Activated B cell treated with CpG ODN at 0.5 μM for 24 hours (primary cell): ENCODE measurements at regions not wholly inside any gene's neighbourhood (a gene's known extent, or its start where the extent isn't known, plus 50 kb on each side); places are given as distances from the start of the nearest gene placed in this dataset.

ENCODE experiments used
- ATAC-seq: fragments of 200-7000 bp; cut with Tn5 transposase; one replicate; pipeline ENCODE4 v1.10.0; 2021; ENCODE audit warnings: low read depth, mild to moderate bottlenecking, moderate library complexity
- CTCF ChIA-PET: fragments of 350-600 bp; sonication (Branson Sonifier 250); formaldehyde crosslinking; loops from one replicate; lab custom pipeline; 2021; ENCODE audit warnings: antibody characterized with exemption; lab: Charles Lee
- POLR2A ChIA-PET: fragments of 350-600 bp; sonication (Branson Sonifier 250); formaldehyde crosslinking; loops from one replicate; lab custom pipeline; 2021; ENCODE audit warnings: antibody characterized with exemption; lab: Charles Lee
- DNase-seq: peaks from one replicate; pipeline ENCODE4 v3.0.0; 2022
- H3K27ac Mint-ChIP-seq: one replicate; pipeline ENCODE4 v1.8.0; 2020; ENCODE audit warnings: mixed read lengths
- H3K27me3 Mint-ChIP-seq: one replicate; pipeline ENCODE4 v1.8.0; 2021; ENCODE audit warnings: mixed read lengths
- H3K36me3 Mint-ChIP-seq: one replicate; pipeline ENCODE4 v1.8.0; 2021; ENCODE audit warnings: low read depth, mixed read lengths
- H3K4me1 Mint-ChIP-seq: one replicate; pipeline ENCODE4 v1.8.0; 2021; ENCODE audit warnings: mixed read lengths
- H3K4me3 Mint-ChIP-seq: one replicate; pipeline ENCODE4 v1.8.0; 2020; ENCODE audit warnings: mild to moderate bottlenecking, mixed read lengths
- H3K9me3 Mint-ChIP-seq: one replicate; pipeline ENCODE4 v1.8.0; 2020; ENCODE audit warnings: mixed read lengths
- intact Hi-C: fragments of 100-400 bp; cut with micrococcal nuclease; formaldehyde crosslinking; loops from one replicate; pipeline ENCODE4 v1.15.1; 2024
- TF ChIP-seq, protein P1 (sequence below): fragments of 200-600 bp; IDR thresholded peaks from one replicate; pipeline ENCODE4 v1.8.0; 2022; ENCODE audit warnings: antibody characterized with exemption, mild to moderate bottlenecking

GRCh38 chr7:130975731-130976130 lies 241.7 kb upstream of the KLF14 start:
- TF ChIP-seq, protein P1, sequence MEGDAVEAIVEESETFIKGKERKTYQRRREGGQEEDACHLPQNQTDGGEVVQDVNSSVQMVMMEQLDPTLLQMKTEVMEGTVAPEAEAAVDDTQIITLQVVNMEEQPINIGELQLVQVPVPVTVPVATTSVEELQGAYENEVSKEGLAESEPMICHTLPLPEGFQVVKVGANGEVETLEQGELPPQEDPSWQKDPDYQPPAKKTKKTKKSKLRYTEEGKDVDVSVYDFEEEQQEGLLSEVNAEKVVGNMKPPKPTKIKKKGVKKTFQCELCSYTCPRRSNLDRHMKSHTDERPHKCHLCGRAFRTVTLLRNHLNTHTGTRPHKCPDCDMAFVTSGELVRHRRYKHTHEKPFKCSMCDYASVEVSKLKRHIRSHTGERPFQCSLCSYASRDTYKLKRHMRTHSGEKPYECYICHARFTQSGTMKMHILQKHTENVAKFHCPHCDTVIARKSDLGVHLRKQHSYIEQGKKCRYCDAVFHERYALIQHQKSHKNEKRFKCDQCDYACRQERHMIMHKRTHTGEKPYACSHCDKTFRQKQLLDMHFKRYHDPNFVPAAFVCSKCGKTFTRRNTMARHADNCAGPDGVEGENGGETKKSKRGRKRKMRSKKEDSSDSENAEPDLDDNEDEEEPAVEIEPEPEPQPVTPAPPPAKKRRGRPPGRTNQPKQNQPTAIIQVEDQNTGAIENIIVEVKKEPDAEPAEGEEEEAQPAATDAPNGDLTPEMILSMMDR = no peak
- ATAC-seq (no peak), DNase-seq (no peak)
- no peaks in the 10 kb centered on the region for H3K27me3 Mint-ChIP-seq
- intact Hi-C loops = no loop called here
- peak overlapping the region; percentile 62 for H3K27ac Mint-ChIP-seq
- ChIA-PET POLR2A (interaction anchor here (0.8 kb wide), 1 partner anchor 13 kb away, joined by 3 read pairs; no protein-coding TSS in a partner anchor), CTCF (interaction anchor here (0.7 to 1.1 kb wide), 3 partner anchors 25 to 79 kb away, joined by 3 to 6 read pairs (median 3); no protein-coding TSS in a partner anchor)
- peaks cover 3% of the 10 kb centered on the region for H3K9me3 Mint-ChIP-seq
- H3K4me3 Mint-ChIP-seq = no peak overlapping the region
- peaks cover 24% of the 10 kb centered on the region for H3K4me1 Mint-ChIP-seq
- peaks cover 61% of the 10 kb centered on the region for H3K36me3 Mint-ChIP-seq

- intact Hi-C loops = loop anchor here (1.0 to 10.0 kb wide), 8 partner anchors 12 to 673 kb away; no protein-coding TSS in a partner anchor
- CTCF ChIA-PET = interaction anchor here (0.7 to 5.1 kb wide), 41 partner anchors 8 to 454 kb away, joined by 3 to 128 read pairs (median 5); no protein-coding TSS in a partner anchor
- Mint-ChIP-seq H3K4me3 (no peak overlapping the region), H3K27me3 (no peaks in the 10 kb centered on the region), H3K27ac (no peak overlapping the region), H3K4me1 (peaks cover 21% of the 10 kb centered on the region), H3K9me3 (no peaks in the 10 kb centered on the region), H3K36me3 (peaks cover 45% of the 10 kb centered on the region)
- POLR2A ChIA-PET = interaction anchor here (0.6 to 2.9 kb wide), 16 partner anchors 11 to 85 kb away, joined by 3 to 17 read pairs (median 4); no protein-coding TSS in a partner anchor
- TF ChIP-seq, protein P1 = no peak
- peak; percentile 94 for ATAC-seq
- DNase-seq = no peak
Measured at GRCh38 chr7:130982160-130982638, 248.2 kb upstream of the KLF14 start.

- H3K27me3 Mint-ChIP-seq = no peaks in the 10 kb centered on the region
- ATAC-seq = no peak
- H3K4me3 Mint-ChIP-seq = no peak overlapping the region
- no peak for DNase-seq
- intact Hi-C loops = loop anchor here (1.0 to 10.0 kb wide), 8 partner anchors 12 to 672 kb away; no protein-coding TSS in a partner anchor
- CTCF ChIA-PET = interaction anchor here (0.7 to 5.1 kb wide), 38 partner anchors 8 to 454 kb away, joined by 3 to 128 read pairs (median 5); no protein-coding TSS in a partner anchor
- peaks cover 47% of the 10 kb centered on the region for H3K36me3 Mint-ChIP-seq
- no peak overlapping the region for H3K27ac Mint-ChIP-seq
- H3K4me1 Mint-ChIP-seq = peaks cover 26% of the 10 kb centered on the region
- TF ChIP-seq, protein P1 = no peak
- no peaks in the 10 kb centered on the region for H3K9me3 Mint-ChIP-seq
- POLR2A ChIA-PET = interaction anchor here (0.6 to 2.9 kb wide), 14 partner anchors 11 to 390 kb away, joined by 3 to 17 read pairs (median 6); no protein-coding TSS in a partner anchor
Measured at GRCh38 chr7:130982651-130983050, 248.6 kb upstream of the KLF14 start.

- DNase-seq = no peak
- ChIA-PET CTCF (interaction anchor here (1.1 to 1.9 kb wide), 2 partner anchors 55 to 88 kb away, joined by 4 to 6 read pairs; no protein-coding TSS in a partner anchor), POLR2A (no interaction called here)
- Mint-ChIP-seq H3K4me1 (peaks cover 49% of the 10 kb centered on the region), H3K4me3 (no peak overlapping the region), H3K27me3 (no peaks in the 10 kb centered on the region), H3K36me3 (peaks cover 47% of the 10 kb centered on the region), H3K9me3 (no peaks in the 10 kb centered on the region), H3K27ac (peak overlapping the region; percentile 53)
- intact Hi-C loops = loop anchor here (10.0 kb wide), 1 partner anchor 669 kb away; no protein-coding TSS in a partner anchor
- no peak for ATAC-seq
- TF ChIP-seq, protein P1 = no peak
Measured at GRCh38 chr7:130985361-130985760, 251.4 kb upstream of the KLF14 start.

DNA sequence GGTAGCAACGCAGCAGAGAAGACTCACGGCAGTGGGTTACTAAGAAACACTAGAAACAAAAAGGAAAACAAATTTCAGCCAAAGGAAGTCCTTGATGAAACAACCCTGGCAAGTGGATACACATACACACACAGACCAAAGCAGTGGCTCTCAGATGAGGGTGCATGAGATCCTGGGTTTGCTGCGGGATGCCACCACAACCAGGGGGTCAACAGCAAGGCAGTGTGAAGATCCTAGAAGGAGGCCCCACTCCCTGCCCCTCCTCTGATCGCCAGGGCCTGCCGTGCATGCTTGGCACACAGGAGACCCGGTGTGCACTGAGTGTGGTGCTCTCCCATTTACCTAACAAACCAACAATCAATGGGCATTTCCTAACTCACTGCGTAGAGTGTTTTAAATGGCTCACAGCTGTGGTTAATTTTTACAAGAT lies 252.3 kb upstream of the KLF14 start:
- DNase-seq = no peak
- Mint-ChIP-seq H3K4me3 (no peak overlapping the region), H3K4me1 (peaks cover 58% of the 10 kb centered on the region), H3K27ac (peak overlapping the region; percentile 53), H3K36me3 (peaks cover 53% of the 10 kb centered on the region), H3K27me3 (no peaks in the 10 kb centered on the region), H3K9me3 (no peaks in the 10 kb centered on the region)
- TF ChIP-seq, protein P1 = no peak
- intact Hi-C loops = loop anchor here (10.0 kb wide), 1 partner anchor 669 kb away; no protein-coding TSS in a partner anchor
- no peak for ATAC-seq
- CTCF ChIA-PET = interaction anchor here (1.1 to 1.9 kb wide), 2 partner anchors 54 to 89 kb away, joined by 4 to 6 read pairs; no protein-coding TSS in a partner anchor
- POLR2A ChIA-PET = no interaction called here
